PC-3 (cell line): ENCODE measurements at regions not wholly inside any gene's neighbourhood (a gene's known extent, or its start where the extent isn't known, plus 50 kb on each side); places are given as distances from the start of the nearest gene placed in this dataset.

Experiments used
- CTCF ChIP-seq: fragments of 300-600 bp; sonication (generic); conservative IDR thresholded peaks from 2 replicates; pipeline ENCODE4 v1.5.1; 2017; ENCODE audit warnings: antibody characterized with exemption, low read depth, mild to moderate bottlenecking, low read length
- EZH2 ChIP-seq: fragments of 300-600 bp; sonication (generic); IDR thresholded peaks from one replicate; pipeline ENCODE4 v1.6.1; 2017; ENCODE audit warnings: antibody characterized with exemption, mild to moderate bottlenecking, low read length; ENCODE audit not compliant: unreplicated experiment
- EZH2phosphoT487 ChIP-seq: fragments of 300-600 bp; sonication (generic); IDR thresholded peaks from 2 replicates; pipeline ENCODE4 v1.6.1; 2018; ENCODE audit warnings: mild to moderate bottlenecking, antibody characterized with exemption, low read length, borderline replicate concordance

- TF ChIP-seq CTCF (no peak), EZH2phosphoT487 (no peak), EZH2 (no peak)
Measured at GRCh38 chr15:29548006-29548405, 274.3 kb downstream of the TJP1 start.
